ENCODE measurements at regions not wholly inside any gene's neighbourhood (a gene's known extent, or its start where the extent isn't known, plus 50 kb on each side); places are given as distances from the start of the nearest gene placed in this dataset.

- H3K4me3 ChIP-seq (ENCODE audit: low read depth, low read length): no peak overlapping the region
- DNase-seq (ENCODE audit: low read depth, low spot score): no peak
- no peaks in the 10 kb centered on the region for H3K27me3 ChIP-seq (ENCODE audit: control insufficient read depth, insufficient read depth, low read length)
- TF ChIP-seq, protein P1, sequence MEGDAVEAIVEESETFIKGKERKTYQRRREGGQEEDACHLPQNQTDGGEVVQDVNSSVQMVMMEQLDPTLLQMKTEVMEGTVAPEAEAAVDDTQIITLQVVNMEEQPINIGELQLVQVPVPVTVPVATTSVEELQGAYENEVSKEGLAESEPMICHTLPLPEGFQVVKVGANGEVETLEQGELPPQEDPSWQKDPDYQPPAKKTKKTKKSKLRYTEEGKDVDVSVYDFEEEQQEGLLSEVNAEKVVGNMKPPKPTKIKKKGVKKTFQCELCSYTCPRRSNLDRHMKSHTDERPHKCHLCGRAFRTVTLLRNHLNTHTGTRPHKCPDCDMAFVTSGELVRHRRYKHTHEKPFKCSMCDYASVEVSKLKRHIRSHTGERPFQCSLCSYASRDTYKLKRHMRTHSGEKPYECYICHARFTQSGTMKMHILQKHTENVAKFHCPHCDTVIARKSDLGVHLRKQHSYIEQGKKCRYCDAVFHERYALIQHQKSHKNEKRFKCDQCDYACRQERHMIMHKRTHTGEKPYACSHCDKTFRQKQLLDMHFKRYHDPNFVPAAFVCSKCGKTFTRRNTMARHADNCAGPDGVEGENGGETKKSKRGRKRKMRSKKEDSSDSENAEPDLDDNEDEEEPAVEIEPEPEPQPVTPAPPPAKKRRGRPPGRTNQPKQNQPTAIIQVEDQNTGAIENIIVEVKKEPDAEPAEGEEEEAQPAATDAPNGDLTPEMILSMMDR (IDR thresholded peaks at IDR 0.05; ENCODE audit: low read depth, low read length): no peak
- no peaks in the 10 kb centered on the region for H3K9me3 ChIP-seq (ENCODE audit: control insufficient read depth, insufficient read depth, low read length)
- POLR2A ChIA-PET: no interaction called here
- CTCF ChIA-PET: interaction anchor here (1.0 kb wide), 1 partner anchor 38 kb away, joined by 4 read pairs; no protein-coding TSS in a partner anchor
- no peak overlapping the region for H3K27ac ChIP-seq (ENCODE audit: low read depth, low read length)
Observed at GRCh38 chr6:126766820-126767219, 351.7 kb upstream of the RSPO3 start.

- CTCF ChIA-PET: no interaction called here
- no peak for DNase-seq (ENCODE audit: low read depth, low spot score)
Observed at GRCh38 chr6:126767711-126768110, 350.8 kb upstream of the RSPO3 start.

GRCh38 chr6:126770176-126770575 is 348.3 kb upstream of the RSPO3 start:
- POLR2A ChIA-PET: no interaction called here
- H3K27ac ChIP-seq (ENCODE audit: low read depth, low read length): no peak overlapping the region
- CTCF ChIA-PET: no interaction called here
- H3K4me3 ChIP-seq (ENCODE audit: low read depth, low read length): no peak overlapping the region
- no peaks in the 10 kb centered on the region for H3K9me3 ChIP-seq (ENCODE audit: control insufficient read depth, insufficient read depth, low read length)
- DNase-seq (ENCODE audit: low read depth, low spot score): no peak
- H3K27me3 ChIP-seq (ENCODE audit: control insufficient read depth, insufficient read depth, low read length): no peaks in the 10 kb centered on the region
- TF ChIP-seq, protein P1 (IDR thresholded peaks at IDR 0.05; ENCODE audit: low read depth, low read length): no peak

More at GRCh38 chr6:126767711-126768110, 350.8 kb upstream of the RSPO3 start:
- POLR2A ChIA-PET: no interaction called here
- no peak overlapping the region for H3K27ac ChIP-seq (ENCODE audit: low read depth, low read length)
- no peaks in the 10 kb centered on the region for H3K9me3 ChIP-seq (ENCODE audit: control insufficient read depth, insufficient read depth, low read length)
- H3K4me3 ChIP-seq (ENCODE audit: low read depth, low read length): no peak overlapping the region
- TF ChIP-seq, protein P1 (IDR thresholded peaks at IDR 0.05; ENCODE audit: low read depth, low read length): no peak
- H3K27me3 ChIP-seq (ENCODE audit: control insufficient read depth, insufficient read depth, low read length): no peaks in the 10 kb centered on the region

GRCh38 chr6:126773112-126773805 is 345.2 kb upstream of the RSPO3 start:
- TF ChIP-seq, protein P1 (IDR thresholded peaks at IDR 0.05; ENCODE audit: low read depth, low read length): no peak
- no peaks in the 10 kb centered on the region for H3K27me3 ChIP-seq (ENCODE audit: control insufficient read depth, insufficient read depth, low read length)
- H3K27ac ChIP-seq (ENCODE audit: low read depth, low read length): no peak overlapping the region
- no peak for DNase-seq (ENCODE audit: low read depth, low spot score)
- POLR2A ChIA-PET: no interaction called here
- CTCF ChIA-PET: no interaction called here
- H3K4me3 ChIP-seq (ENCODE audit: low read depth, low read length): no peak overlapping the region
- H3K9me3 ChIP-seq (ENCODE audit: control insufficient read depth, insufficient read depth, low read length): no peaks in the 10 kb centered on the region

GRCh38 chr6:126779331-126779730 is 339.1 kb upstream of the RSPO3 start:
- ChIA-PET CTCF (no interaction called here), POLR2A (no interaction called here)
- Histone ChIP-seq H3K4me3 (ENCODE audit: low read depth, low read length) (no peak overlapping the region), H3K27ac (ENCODE audit: low read depth, low read length) (no peak overlapping the region), H3K9me3 (ENCODE audit: control insufficient read depth, insufficient read depth, low read length) (no peaks in the 10 kb centered on the region), H3K27me3 (ENCODE audit: control insufficient read depth, insufficient read depth, low read length) (no peaks in the 10 kb centered on the region)
- no peak for DNase-seq (ENCODE audit: low read depth, low spot score)
- TF ChIP-seq, protein P1 (IDR thresholded peaks at IDR 0.05; ENCODE audit: low read depth, low read length): no peak

Data from AG04450 (cell line).